OCI-LY1 (cell line): ENCODE measurements at regions not wholly inside any gene's neighbourhood (a gene's known extent, or its start where the extent isn't known, plus 50 kb on each side); places are given as distances from the start of the nearest gene placed in this dataset.

Experiments
- EZH2 ChIP-seq: fragments of 200-600 bp; sonication (generic), shearing (Covaris generic); IDR thresholded peaks from 2 replicates; pipeline ENCODE4 v1.8.0; 2017; ENCODE audit warnings: borderline replicate concordance, mixed run types, mild to moderate bottlenecking, antibody characterized with exemption, low read length, moderate library complexity, mixed read lengths
- TF ChIP-seq, protein P1 (sequence below): fragments of 200-600 bp; sonication (generic), shearing (Covaris generic); IDR thresholded peaks from 2 replicates; pipeline ENCODE4 v1.5.1; 2017; ENCODE audit warnings: mild to moderate bottlenecking, antibody characterized with exemption, low read length, moderate library complexity, mixed read lengths

DNA sequence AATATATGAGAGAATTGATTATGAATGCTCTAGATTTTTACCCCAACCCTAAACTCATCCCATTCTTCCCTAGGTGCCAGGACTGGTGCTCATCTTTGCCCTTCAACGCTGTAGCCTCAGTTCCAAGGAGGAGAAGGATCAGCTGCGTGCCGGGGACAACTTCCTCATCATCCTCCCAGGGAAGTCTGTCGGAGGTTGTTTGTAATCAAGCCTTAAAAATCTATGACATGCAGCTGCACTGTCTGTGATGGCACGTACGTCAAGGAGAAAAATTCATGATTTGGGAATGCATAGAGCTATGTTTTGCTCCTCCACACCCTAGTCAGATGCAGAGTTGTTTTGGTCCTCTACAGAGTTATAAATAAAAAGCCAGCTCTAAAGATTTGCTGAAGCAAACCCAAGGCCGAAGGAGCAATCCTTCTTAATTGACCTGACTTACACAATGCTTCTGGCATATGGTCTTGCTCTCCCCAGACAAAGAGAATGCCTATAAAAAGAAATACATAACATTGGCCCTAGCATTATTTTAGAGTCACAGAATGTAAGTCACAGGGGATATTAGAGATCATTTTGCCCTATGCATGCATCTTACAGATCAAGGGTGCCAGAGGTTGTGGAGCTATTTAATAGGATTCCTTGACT lies 244.2 kb downstream of the HIVEP2 start:
- TF ChIP-seq, protein P1, sequence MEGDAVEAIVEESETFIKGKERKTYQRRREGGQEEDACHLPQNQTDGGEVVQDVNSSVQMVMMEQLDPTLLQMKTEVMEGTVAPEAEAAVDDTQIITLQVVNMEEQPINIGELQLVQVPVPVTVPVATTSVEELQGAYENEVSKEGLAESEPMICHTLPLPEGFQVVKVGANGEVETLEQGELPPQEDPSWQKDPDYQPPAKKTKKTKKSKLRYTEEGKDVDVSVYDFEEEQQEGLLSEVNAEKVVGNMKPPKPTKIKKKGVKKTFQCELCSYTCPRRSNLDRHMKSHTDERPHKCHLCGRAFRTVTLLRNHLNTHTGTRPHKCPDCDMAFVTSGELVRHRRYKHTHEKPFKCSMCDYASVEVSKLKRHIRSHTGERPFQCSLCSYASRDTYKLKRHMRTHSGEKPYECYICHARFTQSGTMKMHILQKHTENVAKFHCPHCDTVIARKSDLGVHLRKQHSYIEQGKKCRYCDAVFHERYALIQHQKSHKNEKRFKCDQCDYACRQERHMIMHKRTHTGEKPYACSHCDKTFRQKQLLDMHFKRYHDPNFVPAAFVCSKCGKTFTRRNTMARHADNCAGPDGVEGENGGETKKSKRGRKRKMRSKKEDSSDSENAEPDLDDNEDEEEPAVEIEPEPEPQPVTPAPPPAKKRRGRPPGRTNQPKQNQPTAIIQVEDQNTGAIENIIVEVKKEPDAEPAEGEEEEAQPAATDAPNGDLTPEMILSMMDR: no peak
- no peak for TF ChIP-seq EZH2
